ENCODE measurements at regions not wholly inside any gene's neighbourhood (a gene's known extent, or its start where the extent isn't known, plus 50 kb on each side); places are given as distances from the start of the nearest gene placed in this dataset.
"Not testable (repeated sequence)": the region's sequence is repeated elsewhere in the genome, so short reads cannot be mapped to it uniquely, and the experiment has no call there.

GRCh38 chr4:127250577-127250976, 382.2 kb upstream of the INTU start:
- Mint-ChIP-seq H3K4me3 (no peak overlapping the region), H3K36me3 (no peaks in the 10 kb centered on the region), H3K27me3 (ENCODE audit: low read depth) (no peaks in the 10 kb centered on the region), H3K4me1 (no peaks in the 10 kb centered on the region), H3K27ac (no peak overlapping the region), H3K9me3 (no peaks in the 10 kb centered on the region)
- no peak for DNase-seq (ENCODE audit: low spot score in 2 of 2, unreplicated experiment in 2 of 2)
- no peak for TF ChIP-seq CTCF (IDR thresholded peaks at IDR 0.05; ENCODE audit: unreplicated experiment)

DNA sequence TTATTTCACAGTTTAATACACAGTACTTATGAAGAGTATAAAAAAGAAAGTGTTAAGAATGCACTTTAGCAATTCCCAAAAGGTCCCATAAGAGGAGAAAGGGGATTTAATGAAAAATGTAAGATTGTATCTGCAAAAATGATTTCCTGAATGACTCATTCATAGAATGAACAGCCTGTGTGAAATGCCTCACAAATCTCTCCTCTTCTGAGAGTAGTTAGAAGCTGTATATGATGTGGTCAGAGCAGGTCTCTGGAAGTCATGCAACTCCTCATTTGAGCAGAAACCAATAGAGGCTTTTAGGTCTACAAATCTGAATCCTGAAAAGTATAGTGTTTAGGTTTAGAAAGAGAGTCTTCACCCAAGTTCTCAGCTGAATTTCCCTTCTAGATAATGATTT, 381.3 kb upstream of the INTU start:
- no peaks in the 10 kb centered on the region for H3K27me3 Mint-ChIP-seq (ENCODE audit: low read depth)
- H3K9me3 Mint-ChIP-seq, result no peaks in the 10 kb centered on the region
- no peaks in the 10 kb centered on the region for H3K36me3 Mint-ChIP-seq
- H3K4me1 Mint-ChIP-seq, result no peaks in the 10 kb centered on the region
- no peak for DNase-seq (ENCODE audit: low spot score in 2 of 2, unreplicated experiment in 2 of 2)
- TF ChIP-seq CTCF (IDR thresholded peaks at IDR 0.05; ENCODE audit: unreplicated experiment), result no peak
- no peak overlapping the region for H3K4me3 Mint-ChIP-seq
- H3K27ac Mint-ChIP-seq, result no peak overlapping the region

DNA sequence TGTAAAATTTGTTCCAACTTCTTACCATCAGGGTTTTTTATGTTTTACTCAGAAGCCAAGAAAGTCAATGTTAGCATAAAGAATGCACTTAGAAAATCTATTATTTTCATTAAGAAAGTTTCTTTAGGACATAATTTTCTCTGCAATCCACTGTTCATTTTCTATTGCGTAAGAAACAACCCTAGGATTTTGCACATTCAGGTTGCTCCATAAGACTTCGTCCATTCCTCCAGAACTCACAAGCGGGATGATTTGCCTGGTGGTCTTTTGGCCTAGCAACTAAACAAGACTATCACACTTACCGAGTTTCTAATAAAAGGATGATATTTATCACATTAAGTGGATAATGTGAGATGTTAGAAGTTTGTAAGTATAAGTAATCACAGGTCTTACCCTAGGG, 376.3 kb upstream of the INTU start:
- no peak for TF ChIP-seq CTCF (IDR thresholded peaks at IDR 0.05; ENCODE audit: unreplicated experiment)
- Mint-ChIP-seq H3K27me3 (ENCODE audit: low read depth) (no peaks in the 10 kb centered on the region), H3K4me1 (peaks cover 8% of the 10 kb centered on the region), H3K27ac (no peak overlapping the region), H3K36me3 (no peaks in the 10 kb centered on the region), H3K9me3 (peaks cover 7% of the 10 kb centered on the region), H3K4me3 (no peak overlapping the region)
- no peak for DNase-seq (ENCODE audit: low spot score in 2 of 2, unreplicated experiment in 2 of 2)

- TF ChIP-seq CTCF (IDR thresholded peaks at IDR 0.05; ENCODE audit: unreplicated experiment), result no peak
- no peak for DNase-seq (ENCODE audit: low spot score in 2 of 2, unreplicated experiment in 2 of 2)
- Mint-ChIP-seq H3K27ac (no peak overlapping the region), H3K27me3 (ENCODE audit: low read depth) (no peaks in the 10 kb centered on the region), H3K36me3 (no peaks in the 10 kb centered on the region), H3K9me3 (peaks cover 11% of the 10 kb centered on the region), H3K4me3 (no peak overlapping the region), H3K4me1 (peaks cover 14% of the 10 kb centered on the region)
Observed at GRCh38 chr4:127261476-127261875, 371.3 kb upstream of the INTU start.

DNA sequence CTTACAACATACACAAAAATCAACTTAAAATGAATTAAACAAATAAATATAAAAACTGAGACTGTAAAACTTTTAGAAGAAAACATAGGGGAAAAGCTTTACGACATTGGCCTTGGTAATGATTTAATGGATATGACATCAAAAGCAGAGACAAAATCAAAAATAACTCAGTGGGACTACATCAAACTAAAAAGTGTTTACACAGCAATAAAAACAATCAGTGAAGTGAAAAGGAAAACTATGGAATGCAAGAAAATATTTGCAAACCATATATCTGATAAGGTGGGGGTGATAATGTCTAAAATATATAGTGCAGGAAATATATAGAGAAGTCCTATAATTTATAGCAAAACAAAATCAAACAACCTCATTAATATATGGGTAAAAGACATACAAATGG, 364.4 kb upstream of the INTU start:
- H3K4me1 Mint-ChIP-seq, result no peaks in the 10 kb centered on the region
- no peak overlapping the region for H3K27ac Mint-ChIP-seq
- DNase-seq (ENCODE audit: low spot score in 2 of 2, unreplicated experiment in 2 of 2), result no peak
- TF ChIP-seq CTCF (IDR thresholded peaks at IDR 0.05; ENCODE audit: unreplicated experiment), result no peak
- H3K4me3 Mint-ChIP-seq, result no peak overlapping the region
- no peaks in the 10 kb centered on the region for H3K36me3 Mint-ChIP-seq
- H3K27me3 Mint-ChIP-seq (ENCODE audit: low read depth), result no peaks in the 10 kb centered on the region
- H3K9me3 Mint-ChIP-seq, result peaks cover 43% of the 10 kb centered on the region

GRCh38 chr4:127277023-127277422, 355.7 kb upstream of the INTU start:
- H3K9me3 Mint-ChIP-seq, result peaks cover 54% of the 10 kb centered on the region
- H3K36me3 Mint-ChIP-seq; H3K27me3 Mint-ChIP-seq (ENCODE audit: low read depth); H3K4me3 Mint-ChIP-seq; DNase-seq (ENCODE audit: low spot score in 2 of 2, unreplicated experiment in 2 of 2); H3K4me1 Mint-ChIP-seq; H3K27ac Mint-ChIP-seq: not testable (repeated sequence)
